Activated T-cell treated with anti-CD3 and anti-CD28 coated beads, Interleukin-2, amount 50 U/mL, for 48 hours (primary cell): ENCODE measurements at regions not wholly inside any gene's neighbourhood (a gene's known extent, or its start where the extent isn't known, plus 50 kb on each side); places are given as distances from the start of the nearest gene placed in this dataset.
A peak's percentile ranks its signal among the peaks of the same experiment; 100 is the strongest.

Source experiments
- DNase-seq, 2 experiments: peaks; one replicate each; pipeline ENCODE4 v3.0.0-alpha.2; 2020

DNA sequence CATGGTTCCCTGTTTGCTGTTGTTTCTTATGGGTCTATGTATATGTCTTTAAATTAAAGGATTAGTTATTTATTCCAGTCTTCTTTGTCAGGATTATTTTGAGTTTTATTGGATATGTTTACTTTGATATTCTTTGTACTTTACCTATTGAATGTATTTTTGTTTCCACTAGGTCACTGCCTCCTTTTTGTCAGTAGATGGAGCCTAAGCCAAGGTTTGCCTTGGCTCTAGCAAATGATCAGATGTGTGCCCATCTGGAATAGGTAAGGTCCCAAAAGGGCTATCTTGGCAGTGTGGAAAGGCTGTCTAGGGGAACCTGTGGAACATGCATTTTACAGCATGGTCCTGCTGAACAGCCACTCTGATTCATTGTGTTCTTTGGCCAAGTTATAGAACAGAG lies 337.3 kb upstream of the GHITM start:
- no peak for DNase-seq

DNA sequence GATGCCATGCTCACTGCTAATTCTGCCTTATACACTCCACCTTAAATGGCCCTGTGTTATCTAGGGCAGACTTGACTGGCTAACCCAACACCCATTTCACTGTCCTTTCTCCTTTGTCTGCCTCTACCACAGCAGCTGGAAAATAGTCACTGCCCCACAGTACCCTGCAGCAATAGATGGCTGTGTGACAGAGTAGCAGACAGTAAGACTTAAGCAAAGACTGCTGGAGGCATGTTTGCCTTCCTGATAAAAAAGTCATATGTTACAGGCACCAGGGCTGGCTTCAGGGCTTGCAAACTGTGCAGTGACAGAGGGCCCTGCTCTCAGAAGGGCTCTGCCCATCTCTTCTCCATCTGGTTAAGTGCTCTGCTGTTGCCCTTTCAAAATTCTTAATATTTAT lies 332.6 kb upstream of the GHITM start:
- DNase-seq: no peak

DNA sequence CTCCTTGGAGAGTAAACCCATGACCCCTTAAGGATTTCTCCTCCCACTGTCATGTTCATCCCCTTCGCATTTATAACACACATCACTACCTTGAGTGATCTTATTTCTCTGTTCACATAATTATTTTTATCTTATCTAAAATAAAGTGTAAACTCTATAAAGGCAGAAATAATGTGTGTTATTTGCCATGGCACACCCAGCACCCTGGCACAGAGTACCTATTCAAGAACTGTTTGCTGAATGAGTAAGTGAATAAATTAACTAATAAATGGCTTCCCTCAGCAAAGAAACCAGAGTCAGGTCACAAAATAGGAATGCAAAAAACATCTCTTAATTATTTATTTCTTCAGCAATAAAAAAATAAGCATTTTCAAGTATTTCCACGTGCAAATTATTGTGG lies 330.3 kb upstream of the GHITM start:
- no peak for DNase-seq

DNA sequence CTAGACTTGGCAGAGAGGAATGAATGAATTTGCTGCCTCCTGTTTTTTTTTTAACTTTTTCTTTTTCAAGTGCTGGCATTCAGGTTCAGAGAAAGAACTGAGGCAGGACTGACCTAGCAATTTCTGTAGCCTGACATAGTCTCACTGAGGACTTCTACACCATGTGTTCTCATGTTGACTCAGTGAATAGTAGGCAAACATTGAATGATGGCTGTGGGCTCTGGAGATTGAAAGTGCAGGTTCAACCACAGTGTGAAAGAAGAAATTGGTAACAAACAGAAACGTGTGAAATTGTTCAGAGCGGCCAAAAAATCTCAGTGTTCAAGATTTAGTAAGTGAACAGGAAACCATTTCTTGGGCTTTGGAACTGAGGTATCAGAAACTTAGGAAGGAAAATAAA lies 322.4 kb upstream of the GHITM start:
- DNase-seq: no peak

DNA sequence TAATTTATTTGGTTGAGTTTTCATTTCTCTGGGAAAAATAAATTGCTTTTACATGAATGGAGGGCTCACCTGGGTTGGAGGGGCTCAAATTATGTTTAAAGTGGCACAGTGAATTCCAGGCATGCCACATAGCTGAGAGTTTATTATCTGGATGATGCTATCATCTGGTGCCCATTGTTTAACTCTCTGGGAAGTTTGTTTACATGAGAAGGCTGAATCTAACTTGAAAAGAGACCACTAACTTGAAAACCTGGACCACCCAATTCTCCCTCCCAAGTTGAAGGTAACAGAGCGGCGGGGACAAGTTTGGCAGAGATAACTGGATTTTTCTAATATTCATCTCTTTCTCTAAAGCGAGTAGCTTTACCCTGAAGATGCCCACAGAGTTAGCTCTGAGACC lies 321.5 kb upstream of the GHITM start:
- DNase-seq: no peak

DNA sequence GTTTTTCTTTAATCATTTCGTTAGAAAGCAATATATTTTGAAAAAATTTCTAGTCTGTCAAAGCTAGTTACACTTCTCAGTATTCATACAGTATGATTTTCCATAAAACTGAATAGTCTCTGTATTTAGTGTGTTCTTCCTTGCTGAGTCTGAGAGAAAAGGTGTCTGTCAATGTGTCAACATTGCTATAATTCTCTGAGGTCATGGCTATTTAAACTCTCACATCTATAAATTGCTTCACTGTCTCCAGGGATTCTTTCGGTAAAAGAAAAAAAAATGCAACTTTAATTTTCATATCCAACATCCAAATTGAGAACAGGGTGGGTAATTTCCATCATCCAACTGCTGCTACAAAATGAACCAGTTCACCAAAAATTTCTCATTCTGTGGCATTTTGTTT lies 319.7 kb upstream of the GHITM start:
- DNase-seq: no peak

DNA sequence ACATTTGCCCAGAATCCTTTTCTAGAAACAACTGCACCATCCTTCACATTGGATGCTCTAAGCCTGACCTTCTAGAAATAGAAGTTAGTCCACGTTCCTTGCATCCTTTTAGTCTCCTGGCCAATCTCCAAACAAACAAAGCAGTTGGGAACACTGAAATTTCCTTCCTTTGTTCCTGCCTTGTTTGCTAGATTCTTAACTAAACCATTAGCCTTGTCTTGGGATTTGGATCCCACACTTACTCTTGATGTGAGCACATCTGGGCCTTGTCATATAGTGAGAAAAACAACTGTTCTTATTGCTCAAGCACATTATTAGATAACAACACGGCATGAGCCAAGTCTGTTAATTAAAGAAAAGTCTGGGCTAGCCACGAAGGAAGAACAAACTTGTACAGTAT lies 319.3 kb upstream of the GHITM start:
- no peak for DNase-seq

DNA sequence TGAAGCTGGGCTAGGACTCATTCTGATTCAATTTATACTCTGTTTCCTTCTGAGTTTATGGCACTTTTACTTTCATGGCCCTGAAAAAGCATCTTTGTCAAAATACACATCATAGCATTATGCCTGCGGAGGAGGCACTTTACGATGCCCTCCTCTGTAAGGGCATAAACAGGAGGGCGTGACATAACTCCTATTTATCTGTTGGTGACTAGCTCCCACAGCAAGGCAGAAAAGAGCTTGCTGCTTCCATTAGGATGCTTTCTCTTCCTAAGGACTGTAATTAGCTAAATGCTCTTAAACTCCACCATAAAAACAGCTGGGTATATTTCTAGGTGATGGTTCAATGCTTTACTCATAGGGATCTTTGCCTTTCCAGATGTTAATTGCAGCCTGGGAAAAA lies 315.2 kb upstream of the GHITM start:
- DNase-seq: no peak

DNA sequence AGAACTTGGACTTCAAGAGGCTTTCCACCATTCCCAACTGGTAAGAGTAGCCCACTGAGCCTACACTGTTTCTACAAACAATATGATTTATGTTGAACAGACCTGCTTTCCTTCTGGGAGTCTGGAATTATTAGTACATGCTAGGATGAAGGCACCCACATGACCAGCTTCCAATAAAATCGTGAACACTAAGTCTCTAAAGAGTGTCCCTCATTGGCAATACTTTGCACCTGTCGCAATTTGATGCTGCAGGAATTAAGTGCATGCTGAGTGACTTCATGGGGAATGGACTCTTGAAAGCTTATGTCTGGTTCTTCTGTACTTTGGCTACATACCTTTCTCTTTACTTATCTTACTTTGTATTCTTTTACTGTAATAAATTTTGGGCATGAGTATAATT lies 305.2 kb upstream of the GHITM start:
- DNase-seq: no peak

DNA sequence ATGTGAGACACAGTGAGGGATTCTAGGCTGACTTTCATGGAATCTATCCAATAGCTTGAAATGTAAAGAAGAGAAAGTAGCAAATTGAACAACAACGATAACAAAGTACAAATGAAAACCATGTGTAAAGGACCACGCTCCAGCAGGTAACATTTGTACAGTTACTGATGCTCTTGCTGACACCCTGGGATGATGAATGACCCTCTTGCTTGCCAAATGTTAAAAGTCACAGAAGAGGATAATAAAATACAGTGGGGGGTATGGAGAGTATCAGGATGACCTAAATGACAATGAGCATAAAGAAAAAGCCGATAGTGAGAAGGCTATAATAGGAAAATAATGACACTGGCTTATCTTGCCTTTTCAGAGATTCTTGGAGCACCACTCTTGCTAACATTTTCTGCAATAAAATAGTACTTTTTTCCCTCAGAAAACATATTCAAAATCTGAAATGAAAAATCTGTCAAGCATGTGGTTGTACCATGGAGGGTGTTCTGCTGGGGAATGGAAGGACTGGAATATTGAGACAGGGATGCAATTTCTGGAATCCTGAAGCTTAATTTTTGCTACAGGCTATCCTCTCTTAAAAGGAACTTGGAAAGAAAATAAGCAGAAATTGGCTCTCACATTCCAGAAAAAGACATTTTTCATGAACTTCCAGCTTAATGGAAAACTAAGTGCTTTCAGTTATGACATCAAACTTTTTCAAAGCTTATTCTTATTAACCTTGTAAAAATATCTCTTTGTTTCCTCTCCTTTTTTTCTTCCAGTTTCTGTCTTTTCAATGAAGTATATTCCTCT lies 303.2 kb upstream of the GHITM start:
- no peak for DNase-seq

DNA sequence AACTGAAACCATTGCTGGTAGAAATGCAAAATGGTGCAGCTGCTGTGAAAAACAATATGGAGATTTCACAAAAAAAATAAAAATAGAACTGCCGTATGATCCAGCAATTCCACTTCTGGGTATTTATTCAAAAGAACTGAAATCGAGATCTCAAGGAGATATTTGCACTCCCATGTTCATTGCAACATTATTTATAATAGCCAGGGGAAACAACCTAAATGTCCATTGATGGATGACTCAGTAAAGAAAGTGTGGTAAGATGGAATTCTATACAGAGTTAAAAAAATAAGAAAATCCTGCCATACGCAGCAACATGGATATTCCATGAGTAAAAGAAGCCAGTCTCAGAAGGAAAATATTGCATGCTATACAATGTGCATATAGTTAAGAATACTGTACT lies 290.6 kb upstream of the GHITM start:
- DNase-seq: no peak

DNA sequence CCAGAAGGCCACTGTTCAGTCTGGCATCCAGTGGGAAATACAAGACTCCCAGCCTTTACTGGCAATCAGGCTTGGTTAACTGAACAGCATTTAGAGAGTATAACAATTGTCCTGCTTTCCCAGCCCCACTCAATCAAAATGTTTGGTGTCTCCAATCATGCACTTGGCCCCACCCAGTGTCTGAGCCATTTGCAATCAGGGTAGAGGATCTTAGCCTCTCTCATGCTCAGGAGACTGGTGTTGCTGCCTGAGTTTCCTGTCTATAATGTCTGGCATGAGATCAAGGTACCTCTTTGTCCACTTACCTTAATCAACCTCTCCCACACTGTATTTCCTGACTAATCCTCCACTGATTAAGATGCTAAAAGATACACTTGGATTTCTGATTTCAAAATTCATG lies 290.2 kb upstream of the GHITM start:
- DNase-seq: no peak

DNA sequence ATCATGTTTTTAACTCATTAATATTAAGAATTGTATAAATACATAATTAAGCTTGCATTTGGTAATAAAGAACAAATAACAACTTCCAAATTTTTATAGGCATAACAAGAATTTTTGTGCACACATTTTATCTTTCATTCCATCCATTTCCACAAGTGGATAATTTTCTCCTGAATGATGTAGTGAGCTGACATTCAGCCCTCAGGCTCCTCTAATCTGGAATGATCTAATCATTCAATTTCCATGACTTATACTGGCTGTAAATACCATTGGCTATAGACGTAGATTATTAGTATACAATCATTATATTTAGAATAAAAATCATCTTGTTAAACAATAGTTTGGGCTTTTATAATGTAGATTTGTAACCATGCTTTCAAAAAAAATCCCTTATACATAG lies 287.2 kb upstream of the GHITM start:
- no peak for DNase-seq

DNA sequence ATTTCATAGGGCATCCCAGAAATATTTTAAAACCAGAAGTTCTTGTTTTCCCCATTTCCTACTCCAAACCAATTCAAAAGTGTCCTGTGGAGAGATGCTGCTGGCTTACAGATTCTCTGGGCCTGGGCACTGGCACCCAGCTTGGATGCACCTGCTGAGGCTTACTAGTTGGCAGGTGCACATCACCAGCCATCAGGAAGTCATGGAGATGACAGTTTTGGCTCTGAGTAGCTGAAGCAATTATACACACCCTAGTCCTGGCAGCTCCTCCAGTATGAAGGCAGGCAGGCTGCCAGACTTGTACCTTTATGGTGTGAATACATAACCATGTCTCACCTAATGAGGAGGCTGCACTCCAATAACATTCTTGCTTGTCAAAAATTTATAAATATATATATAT lies 276.6 kb upstream of the GHITM start:
- no peak for DNase-seq

DNA sequence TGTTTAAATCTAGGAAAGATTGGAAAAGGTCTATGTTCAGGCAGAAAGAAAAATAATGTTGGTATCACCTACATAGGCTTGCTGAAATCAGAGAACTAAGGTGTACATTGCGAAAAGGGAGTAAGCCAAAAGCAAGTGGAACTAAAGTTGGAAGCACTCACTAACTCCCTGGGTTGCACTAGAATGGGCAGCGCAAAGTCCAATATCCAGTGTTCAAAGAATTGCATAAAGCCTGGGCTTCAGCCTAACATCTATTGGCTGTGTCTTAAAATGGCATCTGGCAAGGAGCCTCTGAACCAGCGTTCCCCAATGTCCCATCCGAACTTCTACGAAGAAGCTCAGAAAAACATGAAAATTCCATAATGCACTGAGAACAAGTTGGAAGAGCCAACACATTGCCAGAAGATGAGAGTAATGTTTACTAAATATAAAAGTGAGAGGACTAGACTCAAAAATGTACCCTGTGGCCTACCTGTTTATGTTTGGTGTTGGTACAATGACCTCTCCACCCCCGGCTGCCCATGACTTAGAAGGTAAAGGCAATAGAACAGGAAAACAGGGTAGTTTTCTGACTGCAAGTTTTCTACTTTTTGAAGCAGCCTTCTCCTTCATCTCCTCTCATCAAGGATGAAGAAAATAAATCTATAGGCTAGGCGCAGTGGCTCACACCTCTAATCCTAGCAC lies 275.9 kb upstream of the GHITM start:
- no peak for DNase-seq

DNA sequence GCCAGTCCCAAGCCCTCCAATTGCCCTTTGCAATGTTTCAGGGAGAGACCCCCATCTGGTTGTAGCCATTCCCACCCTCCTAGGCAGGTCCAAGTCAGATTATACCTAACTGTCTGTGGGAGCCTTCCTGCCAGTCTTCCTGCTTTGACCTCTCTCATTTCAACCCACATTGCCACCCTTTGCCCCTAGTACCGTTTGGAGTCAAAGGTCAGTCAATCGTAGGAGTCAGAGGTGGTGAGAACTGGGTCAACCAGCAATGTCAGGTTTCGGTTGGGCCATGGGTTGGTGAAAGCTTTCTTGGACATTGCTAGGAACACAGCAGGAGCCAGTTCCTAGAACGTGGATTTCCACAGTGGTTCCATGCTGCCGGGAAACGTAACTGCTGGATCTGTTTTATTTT lies 269.4 kb upstream of the GHITM start:
- DNase-seq: no peak

DNA sequence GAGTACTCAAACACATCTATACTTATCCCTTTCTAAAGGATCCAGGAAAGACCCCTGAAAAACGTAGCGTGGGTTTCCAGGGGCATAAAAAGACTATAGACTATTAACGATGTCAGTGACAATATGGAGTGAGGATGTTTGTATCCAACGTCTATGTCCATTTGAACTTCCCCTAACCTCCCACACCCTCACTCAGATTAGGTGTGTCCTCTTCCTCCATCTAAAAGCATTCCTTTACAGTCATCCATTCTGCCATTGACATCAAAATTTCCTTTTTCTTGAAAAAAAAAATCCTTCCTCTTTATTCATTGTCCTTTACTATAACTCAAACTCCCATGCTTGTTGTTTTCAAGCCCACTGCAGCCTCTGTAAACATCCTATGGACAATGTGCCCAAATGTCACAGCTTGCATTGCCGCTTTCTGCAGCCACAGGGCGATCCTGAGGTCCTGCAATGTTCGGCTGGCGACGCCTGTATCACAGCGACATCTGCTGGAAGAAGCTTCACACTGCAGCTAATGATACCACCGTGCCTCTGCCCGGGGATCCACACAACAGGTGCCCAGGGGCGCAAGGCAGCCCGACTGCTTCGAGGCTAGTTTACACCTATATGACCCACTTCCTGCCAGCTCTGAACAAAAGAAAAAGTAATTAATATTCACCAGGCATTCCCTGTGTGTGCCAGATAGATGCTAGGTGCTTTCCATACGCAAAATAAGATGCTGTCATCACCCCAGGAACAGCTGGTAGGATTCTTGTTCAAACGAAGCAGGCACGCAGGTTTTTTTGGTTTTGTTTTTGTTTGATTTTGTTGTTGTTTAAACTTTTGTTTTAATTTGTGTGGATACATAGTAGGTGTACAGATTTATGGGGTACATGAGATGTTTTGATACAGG lies 267.9 kb upstream of the GHITM start:
- DNase-seq: peak; percentile 75

DNA sequence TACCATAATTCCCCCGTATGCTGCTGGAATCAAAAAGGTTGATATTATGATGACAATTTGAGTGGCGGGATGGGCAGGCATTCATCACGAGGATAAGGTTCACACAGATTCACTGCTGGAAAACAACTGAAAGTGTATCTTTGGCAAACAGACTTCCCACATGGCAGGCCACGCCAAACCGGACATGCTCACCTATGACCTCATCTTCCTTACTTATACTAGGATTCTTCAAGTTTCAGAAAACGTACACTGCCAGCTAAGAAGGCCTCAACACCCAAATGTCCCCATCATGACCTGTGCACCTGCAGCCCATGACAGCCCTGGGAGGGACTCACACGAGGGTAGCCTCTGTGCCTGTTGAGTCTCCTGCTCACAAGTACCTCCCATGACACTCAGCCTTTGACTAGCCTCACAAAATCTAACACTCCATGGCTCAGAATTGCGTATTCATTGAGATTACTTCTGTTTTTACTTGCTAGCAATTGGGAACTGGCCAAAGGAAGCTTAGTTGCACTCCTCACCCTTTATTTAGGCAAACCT lies 259.0 kb upstream of the GHITM start:
- no peak for DNase-seq

DNA sequence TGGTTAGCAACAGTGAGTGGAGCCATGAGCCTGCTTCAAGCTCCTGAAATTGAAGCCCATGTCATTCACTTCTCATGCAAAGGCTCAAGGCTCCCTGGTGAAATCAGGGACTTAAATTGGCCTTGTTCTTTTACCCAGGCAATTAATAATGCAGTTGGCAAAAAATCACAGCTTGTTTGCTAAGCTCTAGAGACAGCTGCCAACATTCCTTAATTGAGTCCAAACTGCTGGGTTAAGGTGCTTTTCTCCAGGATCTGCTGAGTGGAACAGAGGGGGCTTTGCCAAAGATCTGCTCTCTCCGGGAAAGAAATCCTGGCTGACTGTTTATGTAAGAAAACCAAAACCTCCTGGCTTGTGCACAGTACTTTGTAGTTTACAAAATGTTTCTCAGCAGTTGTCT lies 257.6 kb upstream of the GHITM start:
- no peak for DNase-seq

DNA sequence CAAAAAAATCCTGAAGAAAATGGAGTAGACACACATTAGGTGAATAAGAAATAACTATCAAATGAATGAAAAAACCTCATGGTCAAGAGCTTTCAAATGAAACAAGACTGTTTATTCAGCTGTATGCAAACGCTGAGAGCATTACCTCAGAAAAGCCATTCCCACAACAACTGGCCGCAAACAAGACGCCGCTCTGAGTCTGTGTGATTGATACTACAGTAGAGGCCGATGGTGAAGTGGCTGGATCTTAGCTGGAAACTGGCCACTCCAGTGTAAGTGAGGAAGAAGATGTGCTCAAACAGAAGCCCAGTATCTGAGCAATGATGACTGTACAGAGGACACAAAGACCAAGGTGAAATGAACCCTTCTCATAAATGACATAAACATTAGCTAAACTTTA lies 252.4 kb upstream of the GHITM start:
- DNase-seq: no peak

DNA sequence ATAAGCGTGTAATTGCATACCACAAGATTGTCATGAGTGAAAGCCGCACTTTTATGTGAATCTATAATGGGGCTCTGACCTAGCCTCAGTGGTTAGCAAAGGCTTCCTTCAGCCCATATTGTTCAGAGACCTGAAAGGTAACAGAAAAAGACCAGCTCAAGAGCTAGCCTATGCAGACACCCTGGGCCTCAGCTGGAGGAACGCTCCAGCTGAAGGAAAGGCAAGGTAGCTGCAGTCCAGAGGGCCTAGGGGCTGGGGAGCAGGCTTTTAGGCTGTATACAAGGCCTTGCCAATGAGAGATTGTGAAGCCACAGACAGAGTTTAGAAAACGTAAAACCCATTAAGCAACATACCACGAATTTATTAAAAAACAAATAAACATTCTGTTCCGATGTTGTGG lies 246.6 kb upstream of the GHITM start:
- DNase-seq: no peak

DNA sequence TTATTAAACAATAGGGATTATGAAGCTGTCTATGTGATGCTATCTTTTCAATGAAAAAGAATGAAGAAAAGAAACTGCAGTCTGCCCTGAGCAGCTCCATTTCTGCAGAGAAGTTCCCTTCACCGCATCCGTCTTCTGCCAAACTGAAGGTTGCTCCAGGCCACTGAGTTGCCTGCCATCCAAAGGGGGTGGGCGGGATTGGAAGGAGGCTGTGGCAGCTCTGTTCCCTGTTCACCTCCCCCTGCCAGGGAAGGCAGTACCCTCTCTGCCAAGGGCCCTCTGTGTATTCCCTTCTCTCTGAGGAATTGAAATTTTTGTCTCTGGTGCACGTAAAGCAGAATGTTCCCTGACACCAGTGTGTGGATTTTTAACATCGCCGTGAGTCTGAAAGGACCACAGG lies 243.1 kb upstream of the GHITM start:
- no peak for DNase-seq

DNA sequence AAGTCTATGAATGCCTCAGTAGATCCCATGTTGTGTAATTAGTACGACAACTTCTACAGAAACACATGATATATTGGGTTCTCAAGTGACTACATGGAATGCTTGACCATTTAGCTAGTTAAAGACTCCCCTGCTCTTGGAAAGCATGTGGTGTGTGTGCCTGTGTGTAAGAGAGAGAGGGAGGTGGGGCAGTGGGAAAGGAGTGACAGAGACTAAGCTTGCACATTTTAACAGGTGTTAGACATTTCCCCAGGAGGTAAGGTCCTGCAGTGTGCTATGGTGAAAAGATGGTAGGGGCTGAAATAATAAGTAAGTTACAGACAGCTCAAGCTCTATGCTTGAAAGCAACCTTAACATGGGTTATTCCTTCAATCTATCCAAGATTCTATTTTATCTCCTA lies 241.7 kb upstream of the GHITM start:
- no peak for DNase-seq

DNA sequence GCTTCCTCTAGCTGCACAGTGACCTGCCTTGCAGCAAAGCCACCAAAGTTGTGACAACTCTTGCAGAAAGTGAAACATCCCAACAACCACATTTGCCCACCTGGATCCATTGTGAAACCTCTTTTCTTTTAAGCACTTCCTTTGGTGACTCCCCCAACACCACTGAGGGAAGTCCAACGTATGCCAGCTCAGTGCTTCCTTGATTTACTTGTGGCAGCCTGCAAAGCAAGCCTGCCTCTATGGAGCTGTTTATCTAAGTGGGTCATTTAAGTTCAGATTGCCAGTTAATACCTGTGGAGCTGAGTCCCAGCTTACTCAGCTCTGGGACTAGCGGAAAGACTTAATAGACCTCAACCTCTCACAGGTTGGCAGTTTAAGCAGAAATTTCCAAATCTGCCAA lies 230.8 kb upstream of the GHITM start:
- DNase-seq: no peak
